ENCODE measurements at regions not wholly inside any gene's neighbourhood (a gene's known extent, or its start where the extent isn't known, plus 50 kb on each side); places are given as distances from the start of the nearest gene placed in this dataset.

- TF ChIP-seq EZH2 (IDR thresholded peaks at IDR 0.05; ENCODE audit: borderline replicate concordance, low read length) (no peak), CTCF (IDR thresholded peaks at IDR 0.05; ENCODE audit: low read length) (no peak)
- no peaks in the 10 kb centered on the region for H3K79me2 ChIP-seq (ENCODE audit: insufficient read depth, low read length)
- H3K4me2 ChIP-seq (ENCODE audit: low read length), result no peak overlapping the region
- no peaks in the 10 kb centered on the region for H3K27me3 ChIP-seq (ENCODE audit: insufficient read depth, low read length)
- H3K9me3 ChIP-seq (ENCODE audit: low read length), result no peaks in the 10 kb centered on the region
- H3K4me1 ChIP-seq (ENCODE audit: insufficient read depth, low read length, severe bottlenecking), result no peaks in the 10 kb centered on the region
- H3K9ac ChIP-seq (ENCODE audit: low read length), result no peak overlapping the region
- no peaks in the 10 kb centered on the region for H3F3A ChIP-seq (ENCODE audit: insufficient read depth, low read length)
- H3K9me2 ChIP-seq (ENCODE audit: low read depth, low read length), result no peaks in the 10 kb centered on the region
- no peak overlapping the region for H2AFZ ChIP-seq (ENCODE audit: low read length)
- H3K36me3 ChIP-seq (ENCODE audit: insufficient read depth, low read length), result no peaks in the 10 kb centered on the region
- H3K27ac ChIP-seq (ENCODE audit: low read depth, low read length, poor library complexity, severe bottlenecking), result no peak overlapping the region
- H4K20me1 ChIP-seq (ENCODE audit: insufficient read depth, low read length), result no peaks in the 10 kb centered on the region
- no peak overlapping the region for H3K4me3 ChIP-seq (ENCODE audit: low read depth, low read length, poor library complexity, severe bottlenecking)
Observed at GRCh38 chr9:87818308-87818707, 64.4 kb upstream of the SPATA31E1 start.

- H3K4me3 ChIP-seq (ENCODE audit: low read depth, low read length, poor library complexity, severe bottlenecking), result no peak overlapping the region
- H3K9me2 ChIP-seq (ENCODE audit: low read depth, low read length), result no peaks in the 10 kb centered on the region
- no peaks in the 10 kb centered on the region for H3K4me1 ChIP-seq (ENCODE audit: insufficient read depth, low read length, severe bottlenecking)
- H3K79me2 ChIP-seq (ENCODE audit: insufficient read depth, low read length), result no peaks in the 10 kb centered on the region
- no peak overlapping the region for H2AFZ ChIP-seq (ENCODE audit: low read length)
- H3K36me3 ChIP-seq (ENCODE audit: insufficient read depth, low read length), result no peaks in the 10 kb centered on the region
- no peak for TF ChIP-seq EZH2 (IDR thresholded peaks at IDR 0.05; ENCODE audit: borderline replicate concordance, low read length)
- TF ChIP-seq CTCF (IDR thresholded peaks at IDR 0.05; ENCODE audit: low read length), result no peak
- H3K4me2 ChIP-seq (ENCODE audit: low read length), result no peak overlapping the region
- no peaks in the 10 kb centered on the region for H3F3A ChIP-seq (ENCODE audit: insufficient read depth, low read length)
- H3K27ac ChIP-seq (ENCODE audit: low read depth, low read length, poor library complexity, severe bottlenecking), result no peak overlapping the region
- H3K27me3 ChIP-seq (ENCODE audit: insufficient read depth, low read length), result no peaks in the 10 kb centered on the region
- no peaks in the 10 kb centered on the region for H3K9me3 ChIP-seq (ENCODE audit: low read length)
- no peaks in the 10 kb centered on the region for H4K20me1 ChIP-seq (ENCODE audit: insufficient read depth, low read length)
- H3K9ac ChIP-seq (ENCODE audit: low read length), result no peak overlapping the region
Observed at GRCh38 chr9:87824216-87824875, 58.3 kb upstream of the SPATA31E1 start.

- Histone ChIP-seq H3K9me3 (ENCODE audit: low read length) (no peaks in the 10 kb centered on the region), H3K9me2 (ENCODE audit: low read depth, low read length) (no peaks in the 10 kb centered on the region), H3F3A (ENCODE audit: insufficient read depth, low read length) (no peaks in the 10 kb centered on the region), H3K4me1 (ENCODE audit: insufficient read depth, low read length, severe bottlenecking) (no peaks in the 10 kb centered on the region), H3K4me3 (ENCODE audit: low read depth, low read length, poor library complexity, severe bottlenecking) (no peak overlapping the region), H3K9ac (ENCODE audit: low read length) (no peak overlapping the region), H3K36me3 (ENCODE audit: insufficient read depth, low read length) (no peaks in the 10 kb centered on the region), H3K4me2 (ENCODE audit: low read length) (no peak overlapping the region), H3K27me3 (ENCODE audit: insufficient read depth, low read length) (no peaks in the 10 kb centered on the region), H2AFZ (ENCODE audit: low read length) (no peak overlapping the region), H3K79me2 (ENCODE audit: insufficient read depth, low read length) (no peaks in the 10 kb centered on the region), H4K20me1 (ENCODE audit: insufficient read depth, low read length) (no peaks in the 10 kb centered on the region), H3K27ac (ENCODE audit: low read depth, low read length, poor library complexity, severe bottlenecking) (no peak overlapping the region)
- TF ChIP-seq EZH2 (IDR thresholded peaks at IDR 0.05; ENCODE audit: borderline replicate concordance, low read length), result no peak
- TF ChIP-seq CTCF (IDR thresholded peaks at IDR 0.05; ENCODE audit: low read length), result no peak
Observed at GRCh38 chr9:87824886-87825285, 57.8 kb upstream of the SPATA31E1 start.

Measured in OCI-LY1 (cell line).